H1 (cell line): ENCODE measurements at regions not wholly inside any gene's neighbourhood (a gene's known extent, or its start where the extent isn't known, plus 50 kb on each side); places are given as distances from the start of the nearest gene placed in this dataset.

ENCODE experiments used
- NRF1 ChIP-seq: IDR thresholded peaks from 2 replicates; pipeline ENCODE4 v1.6.1; 2011; ENCODE audit warnings: mild to moderate bottlenecking, low read depth, low read length, improper control_type of control experiment
- POU5F1 ChIP-seq: IDR thresholded peaks from 2 replicates; pipeline ENCODE4 v1.6.1; 2011; ENCODE audit warnings: low read depth, mild to moderate bottlenecking, low read length, moderate library complexity
- TCF12 ChIP-seq: IDR thresholded peaks from 2 replicates; pipeline ENCODE4 v1.6.1; 2011; ENCODE audit warnings: low read depth, mild to moderate bottlenecking, low read length
- TF ChIP-seq, protein P1 (sequence below): fragments of 300-600 bp; sonication (generic); IDR thresholded peaks from 2 replicates; pipeline ENCODE4 v1.7.1; 2012; ENCODE audit warnings: low read length, moderate library complexity, mild to moderate bottlenecking, inconsistent platforms; ENCODE audit not compliant: insufficient replicate concordance
- TF ChIP-seq, protein P2 (sequence below): IDR thresholded peaks from 2 replicates; pipeline ENCODE4 v1.6.1; 2012; ENCODE audit warnings: inconsistent platforms

DNA sequence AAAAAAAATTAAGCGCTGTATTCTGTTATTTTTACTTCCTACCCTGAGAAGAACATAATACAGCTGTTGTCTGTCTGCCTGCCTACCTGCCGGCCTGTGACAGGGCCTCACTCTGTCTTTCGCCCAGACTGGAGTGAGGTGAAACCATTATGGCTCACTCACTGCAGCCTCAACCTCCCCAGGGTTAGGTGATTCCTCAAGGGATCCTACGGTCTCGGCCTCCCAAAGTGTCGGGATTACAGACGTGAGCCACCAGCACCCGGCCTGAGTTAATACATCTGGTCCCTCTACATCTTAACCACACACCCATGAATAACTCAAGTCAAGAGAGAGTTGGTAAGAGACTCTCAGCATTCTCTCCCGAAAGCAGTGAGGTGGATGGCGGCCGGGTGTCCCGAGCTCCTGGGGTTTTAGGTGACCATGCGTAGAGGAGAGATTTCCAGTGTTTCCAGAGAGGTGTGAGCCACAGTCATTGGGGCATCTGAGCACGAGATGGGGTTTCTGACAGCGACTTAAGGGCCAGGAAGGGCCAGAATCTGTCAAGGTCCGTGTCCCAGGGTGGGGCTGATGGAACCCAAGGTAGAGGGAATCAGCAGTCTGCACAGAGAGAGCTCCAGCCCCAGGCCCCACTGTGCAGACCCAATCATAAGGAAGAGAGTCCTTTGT is 1954.4 kb upstream of the DEFB115 start (continued):
- TF ChIP-seq, protein P1, sequence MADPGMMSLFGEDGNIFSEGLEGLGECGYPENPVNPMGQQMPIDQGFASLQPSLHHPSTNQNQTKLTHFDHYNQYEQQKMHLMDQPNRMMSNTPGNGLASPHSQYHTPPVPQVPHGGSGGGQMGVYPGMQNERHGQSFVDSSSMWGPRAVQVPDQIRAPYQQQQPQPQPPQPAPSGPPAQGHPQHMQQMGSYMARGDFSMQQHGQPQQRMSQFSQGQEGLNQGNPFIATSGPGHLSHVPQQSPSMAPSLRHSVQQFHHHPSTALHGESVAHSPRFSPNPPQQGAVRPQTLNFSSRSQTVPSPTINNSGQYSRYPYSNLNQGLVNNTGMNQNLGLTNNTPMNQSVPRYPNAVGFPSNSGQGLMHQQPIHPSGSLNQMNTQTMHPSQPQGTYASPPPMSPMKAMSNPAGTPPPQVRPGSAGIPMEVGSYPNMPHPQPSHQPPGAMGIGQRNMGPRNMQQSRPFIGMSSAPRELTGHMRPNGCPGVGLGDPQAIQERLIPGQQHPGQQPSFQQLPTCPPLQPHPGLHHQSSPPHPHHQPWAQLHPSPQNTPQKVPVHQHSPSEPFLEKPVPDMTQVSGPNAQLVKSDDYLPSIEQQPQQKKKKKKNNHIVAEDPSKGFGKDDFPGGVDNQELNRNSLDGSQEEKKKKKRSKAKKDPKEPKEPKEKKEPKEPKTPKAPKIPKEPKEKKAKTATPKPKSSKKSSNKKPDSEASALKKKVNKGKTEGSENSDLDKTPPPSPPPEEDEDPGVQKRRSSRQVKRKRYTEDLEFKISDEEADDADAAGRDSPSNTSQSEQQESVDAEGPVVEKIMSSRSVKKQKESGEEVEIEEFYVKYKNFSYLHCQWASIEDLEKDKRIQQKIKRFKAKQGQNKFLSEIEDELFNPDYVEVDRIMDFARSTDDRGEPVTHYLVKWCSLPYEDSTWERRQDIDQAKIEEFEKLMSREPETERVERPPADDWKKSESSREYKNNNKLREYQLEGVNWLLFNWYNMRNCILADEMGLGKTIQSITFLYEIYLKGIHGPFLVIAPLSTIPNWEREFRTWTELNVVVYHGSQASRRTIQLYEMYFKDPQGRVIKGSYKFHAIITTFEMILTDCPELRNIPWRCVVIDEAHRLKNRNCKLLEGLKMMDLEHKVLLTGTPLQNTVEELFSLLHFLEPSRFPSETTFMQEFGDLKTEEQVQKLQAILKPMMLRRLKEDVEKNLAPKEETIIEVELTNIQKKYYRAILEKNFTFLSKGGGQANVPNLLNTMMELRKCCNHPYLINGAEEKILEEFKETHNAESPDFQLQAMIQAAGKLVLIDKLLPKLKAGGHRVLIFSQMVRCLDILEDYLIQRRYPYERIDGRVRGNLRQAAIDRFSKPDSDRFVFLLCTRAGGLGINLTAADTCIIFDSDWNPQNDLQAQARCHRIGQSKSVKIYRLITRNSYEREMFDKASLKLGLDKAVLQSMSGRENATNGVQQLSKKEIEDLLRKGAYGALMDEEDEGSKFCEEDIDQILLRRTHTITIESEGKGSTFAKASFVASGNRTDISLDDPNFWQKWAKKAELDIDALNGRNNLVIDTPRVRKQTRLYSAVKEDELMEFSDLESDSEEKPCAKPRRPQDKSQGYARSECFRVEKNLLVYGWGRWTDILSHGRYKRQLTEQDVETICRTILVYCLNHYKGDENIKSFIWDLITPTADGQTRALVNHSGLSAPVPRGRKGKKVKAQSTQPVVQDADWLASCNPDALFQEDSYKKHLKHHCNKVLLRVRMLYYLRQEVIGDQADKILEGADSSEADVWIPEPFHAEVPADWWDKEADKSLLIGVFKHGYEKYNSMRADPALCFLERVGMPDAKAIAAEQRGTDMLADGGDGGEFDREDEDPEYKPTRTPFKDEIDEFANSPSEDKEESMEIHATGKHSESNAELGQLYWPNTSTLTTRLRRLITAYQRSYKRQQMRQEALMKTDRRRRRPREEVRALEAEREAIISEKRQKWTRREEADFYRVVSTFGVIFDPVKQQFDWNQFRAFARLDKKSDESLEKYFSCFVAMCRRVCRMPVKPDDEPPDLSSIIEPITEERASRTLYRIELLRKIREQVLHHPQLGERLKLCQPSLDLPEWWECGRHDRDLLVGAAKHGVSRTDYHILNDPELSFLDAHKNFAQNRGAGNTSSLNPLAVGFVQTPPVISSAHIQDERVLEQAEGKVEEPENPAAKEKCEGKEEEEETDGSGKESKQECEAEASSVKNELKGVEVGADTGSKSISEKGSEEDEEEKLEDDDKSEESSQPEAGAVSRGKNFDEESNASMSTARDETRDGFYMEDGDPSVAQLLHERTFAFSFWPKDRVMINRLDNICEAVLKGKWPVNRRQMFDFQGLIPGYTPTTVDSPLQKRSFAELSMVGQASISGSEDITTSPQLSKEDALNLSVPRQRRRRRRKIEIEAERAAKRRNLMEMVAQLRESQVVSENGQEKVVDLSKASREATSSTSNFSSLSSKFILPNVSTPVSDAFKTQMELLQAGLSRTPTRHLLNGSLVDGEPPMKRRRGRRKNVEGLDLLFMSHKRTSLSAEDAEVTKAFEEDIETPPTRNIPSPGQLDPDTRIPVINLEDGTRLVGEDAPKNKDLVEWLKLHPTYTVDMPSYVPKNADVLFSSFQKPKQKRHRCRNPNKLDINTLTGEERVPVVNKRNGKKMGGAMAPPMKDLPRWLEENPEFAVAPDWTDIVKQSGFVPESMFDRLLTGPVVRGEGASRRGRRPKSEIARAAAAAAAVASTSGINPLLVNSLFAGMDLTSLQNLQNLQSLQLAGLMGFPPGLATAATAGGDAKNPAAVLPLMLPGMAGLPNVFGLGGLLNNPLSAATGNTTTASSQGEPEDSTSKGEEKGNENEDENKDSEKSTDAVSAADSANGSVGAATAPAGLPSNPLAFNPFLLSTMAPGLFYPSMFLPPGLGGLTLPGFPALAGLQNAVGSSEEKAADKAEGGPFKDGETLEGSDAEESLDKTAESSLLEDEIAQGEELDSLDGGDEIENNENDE, result no peak
- no peak for TF ChIP-seq NRF1
- TF ChIP-seq POU5F1, result no peak
- TF ChIP-seq, protein P2, sequence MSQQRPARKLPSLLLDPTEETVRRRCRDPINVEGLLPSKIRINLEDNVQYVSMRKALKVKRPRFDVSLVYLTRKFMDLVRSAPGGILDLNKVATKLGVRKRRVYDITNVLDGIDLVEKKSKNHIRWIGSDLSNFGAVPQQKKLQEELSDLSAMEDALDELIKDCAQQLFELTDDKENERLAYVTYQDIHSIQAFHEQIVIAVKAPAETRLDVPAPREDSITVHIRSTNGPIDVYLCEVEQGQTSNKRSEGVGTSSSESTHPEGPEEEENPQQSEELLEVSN, result no peak
- no peak for TF ChIP-seq TCF12
